ENCODE measurements at regions not wholly inside any gene's neighbourhood (a gene's known extent, or its start where the extent isn't known, plus 50 kb on each side); places are given as distances from the start of the nearest gene placed in this dataset.

DNA sequence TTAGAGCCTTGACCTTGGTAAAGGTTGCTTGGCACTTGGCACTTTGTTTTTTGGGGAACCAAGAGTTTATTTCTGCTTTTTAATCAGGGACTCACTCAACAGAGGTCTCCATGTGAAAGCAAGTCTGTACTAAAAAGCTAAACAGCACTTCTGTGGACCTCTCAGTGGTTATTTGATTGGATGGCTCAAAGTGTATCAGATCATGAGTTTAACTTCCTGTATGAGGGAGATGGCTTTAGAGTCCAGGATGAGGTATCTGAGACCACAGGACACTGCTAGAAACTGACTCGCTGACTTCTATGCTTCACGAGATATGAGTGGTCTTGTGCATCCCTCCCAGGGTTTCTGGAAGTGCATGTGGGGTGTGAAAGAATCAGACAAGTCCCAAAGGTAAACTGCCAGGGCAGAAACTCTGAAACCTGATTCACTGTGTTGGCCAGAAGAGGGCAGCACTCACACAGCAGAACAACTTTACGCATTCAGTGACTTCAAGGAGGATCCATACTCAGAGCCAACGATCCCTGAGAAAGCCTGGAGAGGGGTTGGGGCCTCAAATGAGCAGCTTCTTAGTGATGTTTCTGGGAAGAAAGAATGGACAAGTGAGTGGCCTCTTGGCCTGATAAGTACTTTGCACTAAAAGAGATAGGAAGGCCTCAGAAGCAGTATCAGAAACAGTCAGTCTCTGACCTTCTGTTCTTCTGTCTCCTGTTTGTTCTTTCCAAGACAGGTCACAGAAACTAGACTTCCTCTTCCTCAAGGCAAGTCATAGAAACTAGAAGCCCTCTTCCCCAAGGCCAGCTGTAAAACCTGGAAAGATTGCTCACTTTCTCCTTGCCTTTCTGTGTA, 220.3 kb upstream of the CXCL13 start:
- Histone ChIP-seq H3K4me1 (ENCODE audit: control insufficient read depth in 3 of 3, insufficient read depth in 3 of 3, low read length in 3 of 3) (peaks cover 7 to 12% (median 8%) of the 10 kb centered on the region in 3 donors), H3K9ac (ENCODE audit: low read depth in 1 of 3, low read length in 3 of 3) (no peak overlapping the region), H3K4me3 (ENCODE audit: low read length in 3 of 3) (no peak overlapping the region), H3K9me3 (ENCODE audit: control insufficient read depth in 3 of 3, low read length in 3 of 3) (no peaks in the 10 kb centered on the region), H3K36me3 (ENCODE audit: control insufficient read depth in 3 of 3, insufficient read depth in 3 of 3, low read length in 3 of 3) (no peaks in the 10 kb centered on the region), H3K27ac (ENCODE audit: low read depth, low read length) (no peak overlapping the region), H3K27me3 (ENCODE audit: control insufficient read depth in 3 of 3, insufficient read depth in 3 of 3, low read length in 3 of 3) (no peaks in the 10 kb centered on the region)

GRCh38 chr4:77393996-77394395, 211.6 kb upstream of the CXCL13 start:
- Histone ChIP-seq H3K27me3 (ENCODE audit: control insufficient read depth in 3 of 3, insufficient read depth in 3 of 3, low read length in 3 of 3) (no peaks in the 10 kb centered on the region), H3K9me3 (ENCODE audit: control insufficient read depth in 3 of 3, low read length in 3 of 3) (no peaks in the 10 kb centered on the region), H3K27ac (ENCODE audit: low read depth, low read length) (no peak overlapping the region), H3K4me3 (ENCODE audit: low read length in 3 of 3) (no peak overlapping the region), H3K36me3 (ENCODE audit: control insufficient read depth in 3 of 3, insufficient read depth in 3 of 3, low read length in 3 of 3) (no peaks in the 10 kb centered on the region), H3K4me1 (ENCODE audit: control insufficient read depth in 3 of 3, insufficient read depth in 3 of 3, low read length in 3 of 3) (no peaks in the 10 kb centered on the region), H3K9ac (ENCODE audit: low read depth in 1 of 3, low read length in 3 of 3) (no peak overlapping the region)

DNA sequence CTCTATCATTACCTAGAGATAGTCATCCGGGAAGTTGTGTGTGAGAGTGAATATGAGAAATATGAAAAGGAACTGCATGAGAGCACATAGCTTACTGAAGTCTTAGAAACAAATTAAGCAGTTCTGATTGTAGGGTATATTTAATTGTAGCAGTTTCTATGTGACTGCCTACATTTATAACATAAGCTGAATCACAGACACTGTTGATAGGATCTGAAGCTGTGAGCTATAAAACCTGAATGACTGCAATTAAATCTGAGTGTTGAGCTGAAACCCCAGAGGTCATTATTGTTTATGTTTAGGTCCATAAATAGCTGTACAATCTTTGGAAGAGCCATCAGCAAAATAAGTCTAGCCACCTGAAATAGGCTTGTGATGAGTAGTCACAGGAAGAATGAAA, 210.1 kb upstream of the CXCL13 start:
- no peak overlapping the region for H3K27ac ChIP-seq (ENCODE audit: low read depth, low read length)

GRCh38 chr4:77398256-77398655, 207.4 kb upstream of the CXCL13 start:
- Histone ChIP-seq H3K4me1 (ENCODE audit: control insufficient read depth in 3 of 3, insufficient read depth in 3 of 3, low read length in 3 of 3) (no peaks in the 10 kb centered on the region), H3K9me3 (ENCODE audit: control insufficient read depth in 3 of 3, low read length in 3 of 3) (no peaks in the 10 kb centered on the region), H3K27me3 (ENCODE audit: control insufficient read depth in 3 of 3, insufficient read depth in 3 of 3, low read length in 3 of 3) (no peaks in the 10 kb centered on the region), H3K36me3 (ENCODE audit: control insufficient read depth in 3 of 3, insufficient read depth in 3 of 3, low read length in 3 of 3) (no peaks in the 10 kb centered on the region), H3K4me3 (ENCODE audit: low read length in 3 of 3) (no peak overlapping the region), H3K9ac (ENCODE audit: low read depth in 1 of 3, low read length in 3 of 3) (no peak overlapping the region), H3K27ac (ENCODE audit: low read depth, low read length) (no peak overlapping the region)

More for the DNA sequence above, 210.1 kb upstream of the CXCL13 start:
- Histone ChIP-seq H3K27me3 (ENCODE audit: control insufficient read depth in 3 of 3, insufficient read depth in 3 of 3, low read length in 3 of 3) (no peaks in the 10 kb centered on the region), H3K4me3 (ENCODE audit: low read length in 3 of 3) (no peak overlapping the region), H3K36me3 (ENCODE audit: control insufficient read depth in 3 of 3, insufficient read depth in 3 of 3, low read length in 3 of 3) (no peaks in the 10 kb centered on the region), H3K4me1 (ENCODE audit: control insufficient read depth in 3 of 3, insufficient read depth in 3 of 3, low read length in 3 of 3) (no peaks in the 10 kb centered on the region), H3K9me3 (ENCODE audit: control insufficient read depth in 3 of 3, low read length in 3 of 3) (no peaks in the 10 kb centered on the region), H3K9ac (ENCODE audit: low read depth in 1 of 3, low read length in 3 of 3) (no peak overlapping the region)

- no peaks in the 10 kb centered on the region for H3K36me3 ChIP-seq (ENCODE audit: control insufficient read depth in 3 of 3, insufficient read depth in 3 of 3, low read length in 3 of 3)
- H3K4me1 ChIP-seq (ENCODE audit: control insufficient read depth in 3 of 3, insufficient read depth in 3 of 3, low read length in 3 of 3), result no peaks in the 10 kb centered on the region
- no peak overlapping the region for H3K4me3 ChIP-seq (ENCODE audit: low read length in 3 of 3)
- no peak overlapping the region for H3K9ac ChIP-seq (ENCODE audit: low read depth in 1 of 3, low read length in 3 of 3)
- no peaks in the 10 kb centered on the region for H3K27me3 ChIP-seq (ENCODE audit: control insufficient read depth in 3 of 3, insufficient read depth in 3 of 3, low read length in 3 of 3)
- no peaks in the 10 kb centered on the region for H3K9me3 ChIP-seq (ENCODE audit: control insufficient read depth in 3 of 3, low read length in 3 of 3)
- H3K27ac ChIP-seq (ENCODE audit: low read depth, low read length), result no peak overlapping the region
Observed at GRCh38 chr4:77399831-77400230, 205.8 kb upstream of the CXCL13 start.

DNA sequence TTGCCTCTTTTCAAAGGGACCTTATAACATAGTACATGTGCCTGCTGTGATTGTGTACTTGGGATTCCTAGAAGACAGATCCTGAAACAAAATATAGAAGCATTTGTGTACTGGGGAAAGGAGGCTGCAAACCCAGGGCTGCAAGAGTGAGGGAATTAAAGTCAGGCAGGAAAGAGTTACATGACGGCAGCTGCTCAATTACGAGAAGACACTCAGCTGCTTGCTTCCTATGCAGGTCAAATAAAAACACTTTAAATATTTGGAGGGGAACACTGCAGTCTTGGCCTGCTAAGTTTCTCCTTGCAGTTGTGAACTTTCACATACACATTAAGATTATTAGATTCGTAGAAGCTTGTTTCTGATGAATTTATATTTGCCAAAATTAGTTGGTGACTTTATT, 191.9 kb upstream of the CXCL13 start:
- Histone ChIP-seq H3K36me3 (ENCODE audit: control insufficient read depth in 3 of 3, insufficient read depth in 3 of 3, low read length in 3 of 3) (no peaks in the 10 kb centered on the region), H3K9me3 (ENCODE audit: control insufficient read depth in 3 of 3, low read length in 3 of 3) (no peaks in the 10 kb centered on the region), H3K27ac (ENCODE audit: low read depth, low read length) (no peak overlapping the region), H3K27me3 (ENCODE audit: control insufficient read depth in 3 of 3, insufficient read depth in 3 of 3, low read length in 3 of 3) (no peaks in the 10 kb centered on the region), H3K9ac (ENCODE audit: low read depth in 1 of 3, low read length in 3 of 3) (no peak overlapping the region), H3K4me1 (ENCODE audit: control insufficient read depth in 3 of 3, insufficient read depth in 3 of 3, low read length in 3 of 3) (peaks cover 0 to 3% (median 0%) of the 10 kb centered on the region in 3 donors), H3K4me3 (ENCODE audit: low read length in 3 of 3) (no peak overlapping the region)

DNA sequence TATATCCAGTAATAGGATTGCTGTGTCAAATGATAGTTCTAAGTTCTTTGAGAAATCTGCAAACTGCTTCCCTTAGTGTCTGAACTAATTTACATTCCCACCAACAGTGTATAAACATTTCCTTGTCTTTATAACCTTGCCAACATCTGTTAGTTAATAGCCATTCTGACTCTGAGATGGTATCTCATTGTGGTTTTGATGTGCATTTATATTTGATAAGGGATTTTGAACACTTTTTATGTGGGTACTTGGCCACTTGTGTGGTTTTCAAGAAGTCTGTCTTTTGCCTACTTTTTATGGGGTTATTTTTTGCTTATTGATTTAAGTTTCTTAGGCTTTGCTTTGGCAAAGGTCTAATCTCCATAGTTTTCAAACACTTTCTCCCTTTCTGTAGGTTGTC, 189.9 kb upstream of the CXCL13 start:
- Histone ChIP-seq H3K36me3 (ENCODE audit: control insufficient read depth in 3 of 3, insufficient read depth in 3 of 3, low read length in 3 of 3) (no peaks in the 10 kb centered on the region), H3K27me3 (ENCODE audit: control insufficient read depth in 3 of 3, insufficient read depth in 3 of 3, low read length in 3 of 3) (no peaks in the 10 kb centered on the region)

GRCh38 chr4:77418333-77418732, 187.3 kb upstream of the CXCL13 start:
- Histone ChIP-seq H3K4me1 (ENCODE audit: control insufficient read depth in 3 of 3, insufficient read depth in 3 of 3, low read length in 3 of 3) (peaks cover 0 to 3% (median 0%) of the 10 kb centered on the region in 3 donors), H3K27ac (ENCODE audit: low read depth, low read length) (no peak overlapping the region), H3K36me3 (ENCODE audit: control insufficient read depth in 3 of 3, insufficient read depth in 3 of 3, low read length in 3 of 3) (no peaks in the 10 kb centered on the region)

More for the DNA sequence above, 189.9 kb upstream of the CXCL13 start:
- Histone ChIP-seq H3K27ac (ENCODE audit: low read depth, low read length) (no peak overlapping the region), H3K4me3 (ENCODE audit: low read length in 3 of 3) (no peak overlapping the region), H3K9ac (ENCODE audit: low read depth in 1 of 3, low read length in 3 of 3) (no peak overlapping the region), H3K9me3 (ENCODE audit: control insufficient read depth in 3 of 3, low read length in 3 of 3) (no peaks in the 10 kb centered on the region), H3K4me1 (ENCODE audit: control insufficient read depth in 3 of 3, insufficient read depth in 3 of 3, low read length in 3 of 3) (peaks cover 0 to 3% (median 0%) of the 10 kb centered on the region in 3 donors)

DNA sequence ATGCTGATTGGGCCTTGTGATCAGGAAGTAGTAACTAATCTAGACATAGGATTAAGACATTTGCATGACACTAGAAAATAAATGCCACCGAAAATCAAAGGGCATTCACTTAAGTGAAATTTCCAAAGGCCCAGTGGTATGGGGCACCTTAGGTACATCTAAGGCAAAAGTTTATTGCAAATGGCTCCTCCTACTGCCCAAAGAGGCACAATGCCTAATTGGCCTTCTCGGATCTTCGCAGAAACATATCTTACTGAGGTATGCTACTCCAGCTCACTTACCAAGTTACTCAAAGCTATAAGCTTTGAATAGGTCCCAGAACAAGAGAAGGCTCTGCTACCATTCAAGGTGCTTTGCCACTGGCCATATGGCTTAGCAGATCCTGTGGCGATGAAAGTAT, 174.8 kb upstream of the CXCL13 start:
- H3K4me1 ChIP-seq (ENCODE audit: control insufficient read depth in 3 of 3, insufficient read depth in 3 of 3, low read length in 3 of 3), result peaks cover 4 to 21% (median 17%) of the 10 kb centered on the region in 3 donors
- no peak overlapping the region for H3K27ac ChIP-seq (ENCODE audit: low read depth, low read length)
- H3K36me3 ChIP-seq (ENCODE audit: control insufficient read depth in 3 of 3, insufficient read depth in 3 of 3, low read length in 3 of 3), result no peaks in the 10 kb centered on the region
- H3K9ac ChIP-seq (ENCODE audit: low read depth in 1 of 3, low read length in 3 of 3), result no peak overlapping the region
- H3K4me3 ChIP-seq (ENCODE audit: low read length in 3 of 3), result no peak overlapping the region
- H3K9me3 ChIP-seq (ENCODE audit: control insufficient read depth in 3 of 3, low read length in 3 of 3), result no peaks in the 10 kb centered on the region
- no peaks in the 10 kb centered on the region for H3K27me3 ChIP-seq (ENCODE audit: control insufficient read depth in 3 of 3, insufficient read depth in 3 of 3, low read length in 3 of 3)

More at GRCh38 chr4:77418333-77418732, 187.3 kb upstream of the CXCL13 start:
- Histone ChIP-seq H3K9ac (ENCODE audit: low read depth in 1 of 3, low read length in 3 of 3) (no peak overlapping the region), H3K27me3 (ENCODE audit: control insufficient read depth in 3 of 3, insufficient read depth in 3 of 3, low read length in 3 of 3) (no peaks in the 10 kb centered on the region), H3K4me3 (ENCODE audit: low read length in 3 of 3) (no peak overlapping the region), H3K9me3 (ENCODE audit: control insufficient read depth in 3 of 3, low read length in 3 of 3) (no peaks in the 10 kb centered on the region)

GRCh38 chr4:77431546-77431945, 174.1 kb upstream of the CXCL13 start:
- Histone ChIP-seq H3K27ac (ENCODE audit: low read depth, low read length) (no peak overlapping the region), H3K9ac (ENCODE audit: low read depth in 1 of 3, low read length in 3 of 3) (no peak overlapping the region), H3K27me3 (ENCODE audit: control insufficient read depth in 3 of 3, insufficient read depth in 3 of 3, low read length in 3 of 3) (no peaks in the 10 kb centered on the region), H3K36me3 (ENCODE audit: control insufficient read depth in 3 of 3, insufficient read depth in 3 of 3, low read length in 3 of 3) (no peaks in the 10 kb centered on the region), H3K4me1 (ENCODE audit: control insufficient read depth in 3 of 3, insufficient read depth in 3 of 3, low read length in 3 of 3) (peaks cover 4 to 21% (median 17%) of the 10 kb centered on the region in 3 donors), H3K9me3 (ENCODE audit: control insufficient read depth in 3 of 3, low read length in 3 of 3) (no peaks in the 10 kb centered on the region), H3K4me3 (ENCODE audit: low read length in 3 of 3) (no peak overlapping the region)

All from skeletal muscle tissue (tissue), 3 donors.